ENCODE measurements at regions not wholly inside any gene's neighbourhood (a gene's known extent, or its start where the extent isn't known, plus 50 kb on each side); places are given as distances from the start of the nearest gene placed in this dataset.
"Not testable (repeated sequence)": the region's sequence is repeated elsewhere in the genome, so short reads cannot be mapped to it uniquely, and the experiment has no call there.

GRCh38 chr12:30531731-30532678 lies 163.7 kb downstream of the IPO8 start:
- in situ Hi-C loops (cut with HindIII; ENCODE audit: low pct_unique_long_range_greater_than_20kb, low sequenced_read_pairs): no loop called here
- no peak for TF ChIP-seq JUND (IDR thresholded peaks at IDR 0.05; ENCODE audit: low read depth)
- peak in 1 of 2 experiments; percentile 22 for DNase-seq (ENCODE audit: low read depth in 1 of 2, low spot score in 1 of 2)

GRCh38 chr12:30529489-30530269 lies 166.0 kb downstream of the IPO8 start:
- TF ChIP-seq JUND (IDR thresholded peaks at IDR 0.05; ENCODE audit: low read depth): no peak
- in situ Hi-C loops (cut with HindIII; ENCODE audit: low pct_unique_long_range_greater_than_20kb, low sequenced_read_pairs): no loop called here
- no peak for DNase-seq (ENCODE audit: low read depth in 1 of 2, low spot score in 1 of 2)

GRCh38 chr12:30525171-30525570 lies 170.5 kb downstream of the IPO8 start:
- DNase-seq (ENCODE audit: low read depth in 1 of 2, low spot score in 1 of 2): no peak

GRCh38 chr12:30520285-30520684 lies 175.4 kb downstream of the IPO8 start:
- in situ Hi-C loops (cut with HindIII; ENCODE audit: low pct_unique_long_range_greater_than_20kb, low sequenced_read_pairs); DNase-seq (ENCODE audit: low read depth in 1 of 2, low spot score in 1 of 2): not testable (repeated sequence)

More at GRCh38 chr12:30525171-30525570, 170.5 kb downstream of the IPO8 start:
- in situ Hi-C loops (cut with HindIII; ENCODE audit: low pct_unique_long_range_greater_than_20kb, low sequenced_read_pairs): no loop called here
- TF ChIP-seq JUND (IDR thresholded peaks at IDR 0.05; ENCODE audit: low read depth): no peak

- no peak for TF ChIP-seq JUND (IDR thresholded peaks at IDR 0.05; ENCODE audit: low read depth)
- no peak for DNase-seq (ENCODE audit: low read depth in 1 of 2, low spot score in 1 of 2)
- in situ Hi-C loops (cut with HindIII; ENCODE audit: low pct_unique_long_range_greater_than_20kb, low sequenced_read_pairs): no loop called here
These were observed 176.1 kb downstream of the IPO8 start for GRCh38 chr12:30519535-30519934.

- in situ Hi-C loops (cut with HindIII; ENCODE audit: low pct_unique_long_range_greater_than_20kb, low sequenced_read_pairs): no loop called here
- no peak for TF ChIP-seq JUND (IDR thresholded peaks at IDR 0.05; ENCODE audit: low read depth)
- DNase-seq (ENCODE audit: low read depth in 1 of 2, low spot score in 1 of 2): no peak
These were observed 178.3 kb downstream of the IPO8 start for GRCh38 chr12:30517320-30517719.

GRCh38 chr12:30515351-30515750 lies 180.3 kb downstream of the IPO8 start:
- no peak for TF ChIP-seq JUND (IDR thresholded peaks at IDR 0.05; ENCODE audit: low read depth)
- in situ Hi-C loops (cut with HindIII; ENCODE audit: low pct_unique_long_range_greater_than_20kb, low sequenced_read_pairs): no loop called here
- no peak for DNase-seq (ENCODE audit: low read depth in 1 of 2, low spot score in 1 of 2)

- in situ Hi-C loops (cut with HindIII; ENCODE audit: low pct_unique_long_range_greater_than_20kb, low sequenced_read_pairs): no loop called here
- DNase-seq (ENCODE audit: low read depth in 1 of 2, low spot score in 1 of 2): no peak
- TF ChIP-seq JUND (IDR thresholded peaks at IDR 0.05; ENCODE audit: low read depth): no peak
These were observed 181.0 kb downstream of the IPO8 start for GRCh38 chr12:30514666-30515065.

GRCh38 chr12:30508205-30508967 lies 187.3 kb downstream of the IPO8 start:
- no peak for DNase-seq (ENCODE audit: low read depth in 1 of 2, low spot score in 1 of 2)
- no peak for TF ChIP-seq JUND (IDR thresholded peaks at IDR 0.05; ENCODE audit: low read depth)
- in situ Hi-C loops (cut with HindIII; ENCODE audit: low pct_unique_long_range_greater_than_20kb, low sequenced_read_pairs): no loop called here

- in situ Hi-C loops (cut with HindIII; ENCODE audit: low pct_unique_long_range_greater_than_20kb, low sequenced_read_pairs): no loop called here
- TF ChIP-seq JUND (IDR thresholded peaks at IDR 0.05; ENCODE audit: low read depth): no peak
- no peak for DNase-seq (ENCODE audit: low read depth in 1 of 2, low spot score in 1 of 2)
These were observed 188.1 kb downstream of the IPO8 start for GRCh38 chr12:30507576-30507975.

- TF ChIP-seq JUND (IDR thresholded peaks at IDR 0.05; ENCODE audit: low read depth): no peak
- no peak for DNase-seq (ENCODE audit: low read depth in 1 of 2, low spot score in 1 of 2)
- in situ Hi-C loops (cut with HindIII; ENCODE audit: low pct_unique_long_range_greater_than_20kb, low sequenced_read_pairs): no loop called here
These were observed 189.3 kb downstream of the IPO8 start for GRCh38 chr12:30506411-30506810.

GRCh38 chr12:30501718-30502117 lies 194.0 kb downstream of the IPO8 start:
- in situ Hi-C loops (cut with HindIII; ENCODE audit: low pct_unique_long_range_greater_than_20kb, low sequenced_read_pairs): no loop called here
- no peak for DNase-seq (ENCODE audit: low read depth in 1 of 2, low spot score in 1 of 2)
- no peak for TF ChIP-seq JUND (IDR thresholded peaks at IDR 0.05; ENCODE audit: low read depth)
